Liver (tissue), 3 donors: ENCODE measurements at regions not wholly inside any gene's neighbourhood (a gene's known extent, or its start where the extent isn't known, plus 50 kb on each side); places are given as distances from the start of the nearest gene placed in this dataset.

Experiments
- ATF3 ChIP-seq: IDR thresholded peaks from 2 replicates; pipeline ENCODE4 v1.6.1; 2016; ENCODE audit warnings: antibody characterized with exemption
- CTCF ChIP-seq: fragments of 150-350 bp; IDR thresholded peaks from 2 replicates; pipeline ENCODE4 v1.5.1; 2017; ENCODE audit warnings: improper control_type of control experiment, low read depth, low read length; ENCODE audit not compliant: missing input control
- EGR1 ChIP-seq, 2 donors: IDR thresholded peaks; 2 replicates each; pipeline ENCODE4 v1.6.1; 2016 to 2018; ENCODE audit warnings: antibody characterized with exemption in 2 of 2, low read depth in 2 of 2
- FOXA1 ChIP-seq: IDR thresholded peaks from 2 replicates; pipeline ENCODE4 v1.6.1; 2016; ENCODE audit warnings: antibody characterized with exemption
- JUND ChIP-seq, 2 donors: IDR thresholded peaks; 2 replicates each; pipeline ENCODE4 v1.6.1; 2016; ENCODE audit warnings: antibody characterized with exemption in 2 of 2
- MAX ChIP-seq: IDR thresholded peaks from 2 replicates; pipeline ENCODE4 v1.6.1; 2016; ENCODE audit warnings: antibody characterized with exemption
- NR2F2 ChIP-seq: IDR thresholded peaks from 2 replicates; pipeline ENCODE4 v1.6.1; 2016; ENCODE audit warnings: antibody characterized with exemption
- RAD21 ChIP-seq, 2 donors: IDR thresholded peaks; 2 replicates each; pipeline ENCODE4 v1.6.1; 2016; ENCODE audit warnings: antibody characterized with exemption in 2 of 2, mild to moderate bottlenecking in 2 of 2
- REST ChIP-seq: IDR thresholded peaks from 2 replicates; pipeline ENCODE4 v1.6.1; 2016; ENCODE audit warnings: antibody characterized with exemption, mild to moderate bottlenecking
- SP1 ChIP-seq: IDR thresholded peaks from 2 replicates; pipeline ENCODE4 v1.6.1; 2018; ENCODE audit warnings: antibody characterized with exemption, mild to moderate bottlenecking
- TAF1 ChIP-seq: conservative IDR thresholded peaks from 2 replicates; pipeline ENCODE4 v1.6.1; 2016; ENCODE audit warnings: antibody characterized with exemption, mild to moderate bottlenecking
- YY1 ChIP-seq: IDR thresholded peaks from 2 replicates; pipeline ENCODE4 v1.6.1; 2016; ENCODE audit warnings: antibody characterized with exemption, mild to moderate bottlenecking
- ZBTB33 ChIP-seq: IDR thresholded peaks from 2 replicates; pipeline ENCODE4 v1.6.1; 2016; ENCODE audit warnings: antibody characterized with exemption
- donor health status: healthy.
- donor health status: healthy.

- TF ChIP-seq TAF1: no peak
- TF ChIP-seq RAD21 (IDR thresholded peaks at IDR 0.05): no peak
- TF ChIP-seq CTCF: no peak
- no peak for TF ChIP-seq MAX
- TF ChIP-seq FOXA1: no peak
- TF ChIP-seq REST: no peak
- no peak for TF ChIP-seq YY1
- no peak for TF ChIP-seq ATF3
- no peak for TF ChIP-seq NR2F2
- TF ChIP-seq JUND (IDR thresholded peaks at IDR 0.05): no peak
- TF ChIP-seq SP1: no peak
- no peak for TF ChIP-seq EGR1 (IDR thresholded peaks at IDR 0.05; ENCODE audit: low read depth in 2 of 2)
- no peak for TF ChIP-seq ZBTB33
Observed at GRCh38 chr4:188495169-188495568, 355.9 kb downstream of the TRIML1 start.
